Stomach (tissue), 8 donors: ENCODE measurements at regions not wholly inside any gene's neighbourhood (a gene's known extent, or its start where the extent isn't known, plus 50 kb on each side); places are given as distances from the start of the nearest gene placed in this dataset.
"Not testable (repeated sequence)": the region's sequence is repeated elsewhere in the genome, so short reads cannot be mapped to it uniquely, and the experiment has no call there.

Experiments used
- DNase-seq, 2 donors: peaks; one replicate each; pipeline versions ENCODE4 v3.0.0 to v3.0.0-alpha.2; 2013 to 2019
- H3K27ac ChIP-seq, 5 donors: fragments of 200-600 bp in 4 of 5; sonication (generic) in 4 of 5; one replicate each; pipeline ENCODE4 v1.5.1; 2013 to 2019; ENCODE audit warnings: mild to moderate bottlenecking in 1 of 5, moderate library complexity in 1 of 5
- H3K27me3 ChIP-seq, 3 donors: fragments of 200-600 bp; sonication (generic); one replicate each; pipeline ENCODE4 v1.5.1; 2017 to 2019; ENCODE audit warnings: mixed run types in 1 of 3
- H3K36me3 ChIP-seq, 4 donors: fragments of 200-600 bp; sonication (generic); 1 replicate in 3 of 4; 2 replicates in 1 of 4; pipeline ENCODE4 v1.5.1; 2016 to 2019
- H3K4me1 ChIP-seq, 4 donors: fragments of 200-600 bp; sonication (generic); one replicate each; pipeline ENCODE4 v1.5.1; 2016 to 2019
- H3K4me3 ChIP-seq, 4 donors: fragments of 200-600 bp; sonication (generic) in 3 of 4; one replicate each; pipeline ENCODE4 v1.5.1; 2016 to 2019; ENCODE audit warnings: mild to moderate bottlenecking in 1 of 4
- H3K9me3 ChIP-seq, 4 donors: fragments of 200-600 bp; sonication (generic); one replicate each; pipeline ENCODE4 v1.5.1; 2016 to 2019
- CTCF ChIP-seq, 7 experiments: fragments of 450-650 bp in 4 of 7; fragments of 200-600 bp in 3 of 7; sonication (generic) in 3 of 7; IDR thresholded peaks; one replicate each; pipeline ENCODE4 v1.5.1; 2016 to 2019; ENCODE audit warnings: antibody characterized with exemption in 7 of 7, control low read depth in 2 of 7, mild to moderate bottlenecking in 1 of 7
- EP300 ChIP-seq: sonication (generic); formaldehyde crosslinking; IDR thresholded peaks from one replicate; pipeline ENCODE4 v1.6.1; 2017; ENCODE audit warnings: antibody characterized with exemption
- POLR2A ChIP-seq, 4 donors: fragments of 450-650 bp; IDR thresholded peaks; one replicate each; pipeline ENCODE4 v1.6.1; 2016; ENCODE audit warnings: antibody characterized with exemption in 4 of 4, control low read depth in 2 of 4, mild to moderate bottlenecking in 1 of 4, moderate library complexity in 1 of 4
- POLR2AphosphoS5 ChIP-seq, 3 donors: sonication (generic); formaldehyde crosslinking; IDR thresholded peaks; one replicate each; pipeline ENCODE4 v1.6.1; 2016; ENCODE audit warnings: antibody characterized with exemption in 3 of 3
- WGBS, 5 donors: extraction: QIAGEN DNeasy Blood & Tissue Kit in 3 of 5; methylation state at CpG; one replicate each; pipeline versions ENCODE4 v1.1.5 to v1.1.7; 2013 to 2018; 5-methylcytosine and 5-hydroxymethylcytosine counted together
- intact Hi-C: fragments of 100-400 bp; cut with DNase I; formaldehyde crosslinking; loops from one replicate; pipeline ENCODE4 v1.15.1; 2023; ENCODE audit warnings: low total_unique reads
- donor health status: healthy with polysubstance abuse.
- donor health status: Bipolar disorder and iron deficiency.
- donor health status: healthy.

- H3K9me3 ChIP-seq, result peaks cover 0 to 15% (median 0%) of the 10 kb centered on the region in 4 donors
- no peaks in the 10 kb centered on the region for H3K4me1 ChIP-seq
- H3K4me3 ChIP-seq, result no peak overlapping the region
- 56 to 71% (median 63%) methylated on average over 2 of the region's 2 CpGs for WGBS, 5 donors
- DNase-seq, result no peak
- intact Hi-C loops, result no loop called here
- no peak for TF ChIP-seq POLR2A (IDR thresholded peaks at IDR 0.05)
- TF ChIP-seq CTCF (IDR thresholded peaks at IDR 0.05), result no peak
- no peak for TF ChIP-seq EP300
- no peak for TF ChIP-seq POLR2AphosphoS5 (IDR thresholded peaks at IDR 0.05)
- H3K27me3 ChIP-seq, result no peaks in the 10 kb centered on the region
- no peak overlapping the region for H3K27ac ChIP-seq
- no peaks in the 10 kb centered on the region for H3K36me3 ChIP-seq
These were observed 697.0 kb upstream of the ACVR2A start for GRCh38 chr2:147147802-147148201.

GRCh38 chr2:147141930-147142329 lies 702.9 kb upstream of the ACVR2A start:
- Histone ChIP-seq H3K4me1 (no peaks in the 10 kb centered on the region), H3K36me3 (no peaks in the 10 kb centered on the region), H3K27me3 (no peaks in the 10 kb centered on the region), H3K27ac (no peak overlapping the region), H3K9me3 (no peaks in the 10 kb centered on the region), H3K4me3 (no peak overlapping the region)
- TF ChIP-seq POLR2A (IDR thresholded peaks at IDR 0.05) (no peak), EP300 (no peak), CTCF (IDR thresholded peaks at IDR 0.05) (no peak), POLR2AphosphoS5 (IDR thresholded peaks at IDR 0.05) (no peak)
- no peak for DNase-seq
- intact Hi-C loops, result no loop called here
- 58 to 90% (median 83%) methylated on average over 4 of the region's 4 CpGs for WGBS, 5 donors

GRCh38 chr2:147139732-147140131 lies 705.1 kb upstream of the ACVR2A start:
- H3K4me1 ChIP-seq, H3K4me3 ChIP-seq, intact Hi-C loops, DNase-seq, H3K27ac ChIP-seq, H3K9me3 ChIP-seq, H3K36me3 ChIP-seq, H3K27me3 ChIP-seq: not testable (repeated sequence)
- 62 to 84% (median 78%) methylated on average over 2 of the region's 2 CpGs for WGBS, 5 donors

GRCh38 chr2:147137711-147138110 lies 707.1 kb upstream of the ACVR2A start:
- no peaks in the 10 kb centered on the region for H3K36me3 ChIP-seq
- intact Hi-C loops, result no loop called here
- H3K4me3 ChIP-seq, result no peak overlapping the region
- no peaks in the 10 kb centered on the region for H3K4me1 ChIP-seq
- TF ChIP-seq POLR2A (IDR thresholded peaks at IDR 0.05) (no peak), EP300 (no peak), POLR2AphosphoS5 (IDR thresholded peaks at IDR 0.05) (no peak), CTCF (IDR thresholded peaks at IDR 0.05) (no peak)
- WGBS, 5 donors, result 66 to 76% (median 71%) methylated on average over 3 of the region's 3 CpGs
- no peak for DNase-seq
- no peaks in the 10 kb centered on the region for H3K9me3 ChIP-seq
- H3K27me3 ChIP-seq, result no peaks in the 10 kb centered on the region
- H3K27ac ChIP-seq, result no peak overlapping the region

GRCh38 chr2:147135376-147135775 lies 709.5 kb upstream of the ACVR2A start:
- H3K36me3 ChIP-seq, result no peaks in the 10 kb centered on the region
- DNase-seq, result peak in 1 of 2 donors; percentile 13
- H3K27me3 ChIP-seq, result no peaks in the 10 kb centered on the region
- H3K9me3 ChIP-seq, result no peaks in the 10 kb centered on the region
- WGBS, 5 donors, result 46 to 68% (median 66%) methylated on average over 5 of the region's 5 CpGs
- H3K4me3 ChIP-seq, result no peak overlapping the region
- no peak for TF ChIP-seq EP300
- no peak for TF ChIP-seq CTCF (IDR thresholded peaks at IDR 0.05)
- no peak for TF ChIP-seq POLR2A (IDR thresholded peaks at IDR 0.05)
- TF ChIP-seq POLR2AphosphoS5 (IDR thresholded peaks at IDR 0.05), result no peak
- no peak overlapping the region for H3K27ac ChIP-seq
- intact Hi-C loops, result no loop called here
- H3K4me1 ChIP-seq, result no peaks in the 10 kb centered on the region
